ENCODE measurements at regions not wholly inside any gene's neighbourhood (a gene's known extent, or its start where the extent isn't known, plus 50 kb on each side); places are given as distances from the start of the nearest gene placed in this dataset.

GRCh38 chr4:100826067-100826466 is 308.2 kb upstream of the EMCN start:
- Histone ChIP-seq H3K4me3 (ENCODE audit: low read depth, low read length, poor library complexity, severe bottlenecking) (no peak overlapping the region), H3K4me1 (ENCODE audit: insufficient read depth, low read length, severe bottlenecking) (no peaks in the 10 kb centered on the region), H2AFZ (ENCODE audit: low read length) (no peak overlapping the region), H3K9me3 (ENCODE audit: low read length) (no peaks in the 10 kb centered on the region), H3F3A (ENCODE audit: insufficient read depth, low read length) (no peaks in the 10 kb centered on the region), H3K4me2 (ENCODE audit: low read length) (no peak overlapping the region), H4K20me1 (ENCODE audit: insufficient read depth, low read length) (no peaks in the 10 kb centered on the region), H3K27ac (ENCODE audit: low read depth, low read length, poor library complexity, severe bottlenecking) (no peak overlapping the region), H3K9me2 (ENCODE audit: low read depth, low read length) (no peaks in the 10 kb centered on the region), H3K27me3 (ENCODE audit: insufficient read depth, low read length) (no peaks in the 10 kb centered on the region), H3K79me2 (ENCODE audit: insufficient read depth, low read length) (no peaks in the 10 kb centered on the region), H3K9ac (ENCODE audit: low read length) (no peak overlapping the region), H3K36me3 (ENCODE audit: insufficient read depth, low read length) (no peaks in the 10 kb centered on the region)
- no peak for TF ChIP-seq EZH2 (IDR thresholded peaks at IDR 0.05; ENCODE audit: borderline replicate concordance, low read length)
- no peak for TF ChIP-seq CTCF (IDR thresholded peaks at IDR 0.05; ENCODE audit: low read length)

DNA sequence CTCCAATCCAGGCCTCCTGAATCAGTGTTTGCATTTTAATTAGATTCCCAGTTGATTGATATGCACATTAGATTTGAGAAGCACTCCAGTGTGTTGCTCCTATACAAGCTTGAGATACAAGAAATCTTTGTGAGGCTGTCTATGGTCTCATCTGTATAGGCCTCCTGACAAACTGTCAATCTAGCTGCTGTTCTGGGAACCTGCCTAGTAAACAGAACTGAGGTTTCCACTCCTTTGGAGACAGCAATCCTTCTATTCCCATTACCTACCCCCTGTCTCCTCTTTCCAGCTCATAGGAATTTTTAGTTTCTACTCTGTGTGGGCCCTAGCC is 306.1 kb upstream of the EMCN start:
- Histone ChIP-seq H3K9me3 (ENCODE audit: low read length) (no peaks in the 10 kb centered on the region), H3K9me2 (ENCODE audit: low read depth, low read length) (no peaks in the 10 kb centered on the region), H3K9ac (ENCODE audit: low read length) (no peak overlapping the region), H3K36me3 (ENCODE audit: insufficient read depth, low read length) (no peaks in the 10 kb centered on the region), H3K27ac (ENCODE audit: low read depth, low read length, poor library complexity, severe bottlenecking) (no peak overlapping the region), H2AFZ (ENCODE audit: low read length) (no peak overlapping the region), H3K4me1 (ENCODE audit: insufficient read depth, low read length, severe bottlenecking) (no peaks in the 10 kb centered on the region), H3K27me3 (ENCODE audit: insufficient read depth, low read length) (no peaks in the 10 kb centered on the region), H4K20me1 (ENCODE audit: insufficient read depth, low read length) (no peaks in the 10 kb centered on the region), H3K79me2 (ENCODE audit: insufficient read depth, low read length) (no peaks in the 10 kb centered on the region), H3K4me3 (ENCODE audit: low read depth, low read length, poor library complexity, severe bottlenecking) (no peak overlapping the region), H3K4me2 (ENCODE audit: low read length) (no peak overlapping the region), H3F3A (ENCODE audit: insufficient read depth, low read length) (no peaks in the 10 kb centered on the region)
- TF ChIP-seq CTCF (IDR thresholded peaks at IDR 0.05; ENCODE audit: low read length) (no peak), EZH2 (IDR thresholded peaks at IDR 0.05; ENCODE audit: borderline replicate concordance, low read length) (no peak)

GRCh38 chr4:100823066-100823992 is 305.5 kb upstream of the EMCN start:
- no peaks in the 10 kb centered on the region for H4K20me1 ChIP-seq (ENCODE audit: insufficient read depth, low read length)
- no peak overlapping the region for H3K27ac ChIP-seq (ENCODE audit: low read depth, low read length, poor library complexity, severe bottlenecking)
- H3K9ac ChIP-seq (ENCODE audit: low read length), result no peak overlapping the region
- H2AFZ ChIP-seq (ENCODE audit: low read length), result no peak overlapping the region
- H3K79me2 ChIP-seq (ENCODE audit: insufficient read depth, low read length), result no peaks in the 10 kb centered on the region
- TF ChIP-seq EZH2 (IDR thresholded peaks at IDR 0.05; ENCODE audit: borderline replicate concordance, low read length), result no peak
- no peak for TF ChIP-seq CTCF (IDR thresholded peaks at IDR 0.05; ENCODE audit: low read length)
- no peaks in the 10 kb centered on the region for H3K4me1 ChIP-seq (ENCODE audit: insufficient read depth, low read length, severe bottlenecking)
- no peaks in the 10 kb centered on the region for H3K9me3 ChIP-seq (ENCODE audit: low read length)
- no peaks in the 10 kb centered on the region for H3K27me3 ChIP-seq (ENCODE audit: insufficient read depth, low read length)
- no peaks in the 10 kb centered on the region for H3K36me3 ChIP-seq (ENCODE audit: insufficient read depth, low read length)
- no peak overlapping the region for H3K4me3 ChIP-seq (ENCODE audit: low read depth, low read length, poor library complexity, severe bottlenecking)
- no peak overlapping the region for H3K4me2 ChIP-seq (ENCODE audit: low read length)
- no peaks in the 10 kb centered on the region for H3F3A ChIP-seq (ENCODE audit: insufficient read depth, low read length)
- H3K9me2 ChIP-seq (ENCODE audit: low read depth, low read length), result no peaks in the 10 kb centered on the region
